Fibroblast of peridontal ligament (primary cell): ENCODE measurements at regions not wholly inside any gene's neighbourhood (a gene's known extent, or its start where the extent isn't known, plus 50 kb on each side); places are given as distances from the start of the nearest gene placed in this dataset.
A peak's percentile ranks its signal among the peaks of the same experiment; 100 is the strongest.
"Not testable (repeated sequence)": the region's sequence is repeated elsewhere in the genome, so short reads cannot be mapped to it uniquely, and the experiment has no call there.

Experiments
- DNase-seq: peaks from one replicate; pipeline ENCODE4 v3.0.0-alpha.2; 2010; ENCODE audit errors: extremely low read depth

DNA sequence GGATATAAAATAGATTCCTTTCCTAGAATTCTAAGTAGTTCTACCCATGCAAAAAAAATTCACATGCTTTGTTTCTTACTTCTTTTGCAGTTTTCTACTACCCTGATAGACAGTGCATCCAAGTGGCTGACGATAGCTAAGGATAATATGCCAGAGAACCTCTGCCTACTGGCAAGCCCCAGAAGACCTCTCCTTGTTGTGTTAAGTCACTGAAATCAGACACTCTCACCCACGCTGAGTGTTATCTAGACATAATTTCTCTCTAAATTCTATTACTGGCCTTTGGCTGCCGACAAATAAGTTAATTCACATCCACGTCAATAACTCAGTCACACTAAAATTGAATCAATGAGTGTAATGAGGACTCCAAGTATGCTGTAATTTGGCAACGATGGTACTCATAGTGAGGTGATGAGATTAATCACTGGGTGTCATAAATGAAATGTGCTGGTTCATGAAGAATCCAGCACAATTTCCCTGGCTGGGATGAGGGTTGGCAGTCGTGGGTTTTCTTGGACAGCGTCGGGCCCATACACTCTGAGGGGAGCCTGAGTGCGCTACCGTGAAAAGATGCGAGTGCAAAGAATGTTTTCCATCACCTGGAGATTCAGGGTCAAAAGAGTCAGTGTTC, 354.8 kb upstream of the TMEM132C start:
- no peak for DNase-seq

- no peak for DNase-seq
These were observed 343.5 kb upstream of the TMEM132C start for GRCh38 chr12:127923501-127923900.

GRCh38 chr12:127925971-127926370, 341.0 kb upstream of the TMEM132C start:
- peak; percentile 53 for DNase-seq

DNA sequence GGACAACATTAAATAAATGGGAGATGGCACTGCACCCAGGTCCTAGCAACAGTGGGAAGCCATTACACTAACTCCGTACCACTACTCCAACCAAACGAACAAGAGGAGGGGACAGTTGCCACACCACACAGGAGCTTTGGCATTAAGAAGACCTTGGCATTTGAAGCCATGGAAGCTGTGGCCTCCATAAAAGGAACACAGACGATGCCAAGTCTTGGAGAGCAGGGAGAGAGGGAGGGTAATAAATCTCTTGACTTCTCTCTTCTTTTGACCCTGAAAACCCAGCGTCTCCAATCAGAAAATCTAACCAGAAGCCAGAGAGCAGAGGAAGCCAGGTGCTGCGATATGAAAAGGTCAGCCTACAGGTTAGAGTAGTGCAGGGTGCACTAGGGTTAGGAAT, 338.8 kb upstream of the TMEM132C start:
- DNase-seq = no peak

DNA sequence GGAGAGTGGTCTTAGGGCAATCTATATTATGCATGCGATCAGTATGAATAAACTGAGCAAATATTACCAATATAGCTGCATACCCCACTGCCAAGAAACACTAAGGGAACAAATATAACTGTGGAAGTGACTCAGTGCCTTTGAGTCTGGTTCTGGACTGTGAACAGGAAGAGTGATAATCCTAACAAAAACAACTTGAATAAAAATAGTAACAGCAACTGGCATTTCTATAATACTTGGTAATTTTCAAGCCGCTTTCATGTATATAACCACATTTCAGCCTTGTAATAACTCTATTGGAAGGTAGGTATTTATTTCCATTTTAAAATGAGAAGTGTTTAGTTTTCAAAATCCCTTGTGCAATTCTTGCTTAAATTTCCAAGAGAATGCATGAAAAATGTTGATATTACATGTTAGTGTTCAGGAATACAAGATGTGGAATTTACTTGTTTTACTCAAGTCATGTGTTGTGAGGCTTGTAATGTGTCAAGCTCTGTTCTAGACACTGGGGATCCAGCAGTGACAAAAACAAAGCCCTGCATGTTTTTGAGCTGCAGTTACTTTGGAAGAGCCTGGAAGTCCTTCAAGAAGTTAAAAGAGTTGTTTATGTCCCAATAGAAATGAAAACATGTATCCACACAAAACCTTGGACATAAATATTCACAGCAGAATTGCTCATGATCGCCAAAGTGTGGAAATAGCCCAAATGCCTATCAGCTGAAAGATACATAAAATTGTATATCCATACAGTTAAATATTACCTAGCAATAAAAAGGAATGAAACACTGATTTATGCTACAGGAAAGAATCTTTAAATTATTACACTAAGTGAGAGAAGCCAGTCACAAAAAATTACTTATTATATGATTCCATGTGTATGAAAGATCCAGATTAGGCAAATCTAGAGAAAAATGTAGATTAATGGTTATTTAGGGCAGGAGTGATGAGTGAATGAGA, 338.1 kb upstream of the TMEM132C start:
- peak; percentile 46 for DNase-seq

DNA sequence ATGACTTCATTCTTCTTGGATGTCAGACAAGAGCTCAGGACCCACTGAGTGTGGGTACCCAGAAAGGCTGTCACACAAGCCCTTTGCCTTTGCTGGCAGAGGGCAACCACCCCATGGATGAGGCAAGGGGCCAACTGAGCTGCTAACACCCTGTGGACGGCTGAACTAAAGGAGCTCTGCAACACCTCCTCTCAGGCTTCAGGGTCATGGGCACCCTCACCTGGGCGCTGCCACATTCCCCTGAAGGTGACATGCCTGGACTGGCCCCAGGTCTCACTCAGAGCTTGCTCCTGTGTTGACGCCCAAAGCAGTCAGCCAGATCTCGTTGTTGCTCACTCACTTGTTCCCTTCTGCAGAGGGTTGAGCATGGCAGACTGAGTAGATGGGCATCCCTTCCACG, 336.8 kb upstream of the TMEM132C start:
- DNase-seq = no peak

GRCh38 chr12:127934409-127934808, 332.6 kb upstream of the TMEM132C start:
- DNase-seq = no peak

GRCh38 chr12:127936463-127936862, 330.5 kb upstream of the TMEM132C start:
- no peak for DNase-seq

DNA sequence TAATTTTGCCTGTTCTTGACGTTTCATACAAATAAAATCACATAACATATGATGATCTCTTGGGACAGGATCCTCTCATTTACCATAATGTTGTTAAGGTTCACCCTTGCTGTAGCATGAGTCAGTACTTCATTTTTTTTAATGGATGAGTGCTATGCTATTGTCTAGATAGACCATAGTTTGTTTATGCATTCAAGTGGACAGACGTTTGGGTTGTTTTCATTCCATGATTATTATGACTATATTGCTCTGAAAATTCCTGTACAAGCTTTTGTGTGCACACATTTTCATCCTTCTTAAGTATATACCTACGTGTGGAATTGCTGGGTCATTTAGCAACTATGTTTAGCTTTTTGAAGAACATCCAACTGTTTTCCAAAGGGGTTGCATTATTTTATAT, 325.6 kb upstream of the TMEM132C start:
- no peak for DNase-seq

- no peak for DNase-seq
These were observed 324.0 kb upstream of the TMEM132C start for GRCh38 chr12:127942981-127943380.

DNA sequence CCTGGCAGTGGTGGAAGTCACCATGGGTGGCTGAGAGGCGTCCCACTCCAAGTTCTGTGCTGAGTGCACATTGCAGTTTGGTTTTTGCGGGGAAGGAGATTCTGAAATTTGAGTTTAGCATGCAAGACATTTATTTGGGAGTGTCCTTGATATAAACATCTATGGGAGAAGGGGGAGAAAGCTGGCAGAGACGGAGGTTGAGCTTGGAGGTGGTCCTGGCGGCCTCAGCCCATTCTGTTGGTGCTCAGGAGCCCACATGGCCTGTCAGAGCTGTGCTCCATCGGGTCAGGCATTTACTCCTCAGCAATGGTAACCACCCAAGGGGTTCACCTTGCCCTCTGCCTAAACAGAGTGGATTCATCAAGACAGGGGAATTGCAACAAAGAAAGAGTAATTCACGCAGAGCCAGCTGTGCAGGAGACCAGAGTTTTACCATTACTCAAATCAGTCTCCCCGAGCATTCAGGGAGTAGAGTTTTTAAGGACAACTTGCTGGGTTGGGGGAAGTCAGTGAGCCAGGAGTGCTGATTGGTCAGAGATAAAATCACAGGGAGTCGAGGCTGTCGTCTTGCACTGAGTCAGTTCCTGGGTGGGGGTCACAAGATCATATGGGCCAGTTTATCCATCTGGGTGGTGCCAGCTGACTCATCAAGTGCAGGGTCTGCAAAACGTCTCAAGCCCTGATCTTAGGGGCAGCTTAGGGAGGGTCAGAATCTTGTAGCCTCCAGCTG, 323.3 kb upstream of the TMEM132C start:
- no peak for DNase-seq

DNA sequence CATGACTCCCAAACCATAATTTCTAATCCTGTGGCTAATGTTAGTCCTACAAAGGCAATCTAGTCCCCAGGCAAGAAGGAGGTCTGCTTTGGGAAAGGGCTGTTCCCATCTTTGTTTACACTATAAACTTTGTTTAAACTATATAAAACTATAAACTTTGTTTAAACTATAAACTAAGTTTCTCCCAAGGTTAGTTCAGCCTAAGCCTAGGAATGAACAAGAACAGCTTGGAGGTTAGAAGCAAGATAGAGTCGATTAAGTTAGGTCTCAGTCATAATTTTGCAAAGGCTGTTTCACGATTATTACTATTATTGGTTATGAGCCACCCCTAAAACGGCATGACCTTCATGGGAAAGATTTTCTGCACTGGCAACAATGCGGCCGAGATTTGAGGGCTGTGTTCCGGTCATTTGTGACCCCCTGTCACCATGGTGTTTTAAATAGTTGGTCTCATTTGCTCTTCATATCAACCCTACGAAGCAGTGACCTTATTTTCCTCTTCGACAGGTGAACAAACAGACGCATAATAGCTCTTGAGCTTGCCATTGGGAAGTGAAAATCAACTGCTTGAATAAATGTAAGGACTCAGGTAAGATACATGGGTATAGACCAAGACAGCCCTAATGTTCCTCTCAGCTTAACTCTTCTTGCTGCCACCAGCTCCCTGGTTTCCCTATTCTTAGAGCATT, 322.6 kb upstream of the TMEM132C start:
- DNase-seq = no peak

DNA sequence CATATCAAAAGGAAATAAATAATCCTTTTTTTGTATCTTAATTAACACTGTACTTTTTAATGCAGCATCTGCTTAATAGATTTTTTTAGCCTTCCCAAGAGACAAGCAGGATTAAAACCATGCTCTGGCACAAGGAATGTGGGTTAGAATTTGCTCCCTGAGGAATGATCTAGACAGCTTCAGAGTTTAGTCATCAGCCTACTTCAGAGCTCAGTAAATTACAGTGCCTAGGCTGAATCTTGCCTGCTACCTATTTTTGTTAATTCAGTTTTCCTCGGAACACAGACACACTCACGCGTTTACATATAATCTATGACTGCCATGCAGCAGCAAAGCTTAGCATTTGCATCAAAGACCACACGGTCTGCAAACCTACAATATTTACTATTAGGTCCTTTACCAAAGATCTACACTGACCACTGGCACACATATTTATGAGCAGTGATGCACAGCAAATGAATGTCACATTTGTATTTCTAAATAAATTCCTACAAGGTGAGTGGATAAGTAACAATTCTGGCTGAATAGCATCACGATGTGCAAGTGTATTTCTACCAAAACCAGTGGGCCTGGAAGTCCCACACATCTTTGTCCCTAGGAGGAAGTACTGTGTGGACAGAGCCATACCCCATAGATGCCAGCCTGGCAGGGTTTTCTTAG, 309.8 kb upstream of the TMEM132C start:
- peak; percentile 44 for DNase-seq

DNA sequence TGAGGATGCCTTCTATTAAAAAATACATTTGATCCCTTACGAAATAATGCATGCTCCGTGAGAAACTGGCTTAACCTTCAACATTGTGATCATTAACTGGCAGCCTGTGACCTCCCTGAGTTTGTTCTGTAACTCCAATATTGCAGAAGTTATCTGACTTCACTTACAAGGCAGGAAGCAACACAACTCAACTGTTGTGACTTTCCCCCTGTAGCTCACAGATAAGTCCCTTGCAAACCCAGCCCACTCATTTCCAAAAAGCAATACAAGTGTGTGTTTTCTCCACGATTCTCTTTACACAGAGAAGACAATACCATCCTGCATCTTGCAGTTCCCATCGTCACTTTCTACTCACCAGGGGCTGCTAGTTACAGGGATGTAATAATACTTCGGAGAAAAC, 304.7 kb upstream of the TMEM132C start:
- no peak for DNase-seq

DNA sequence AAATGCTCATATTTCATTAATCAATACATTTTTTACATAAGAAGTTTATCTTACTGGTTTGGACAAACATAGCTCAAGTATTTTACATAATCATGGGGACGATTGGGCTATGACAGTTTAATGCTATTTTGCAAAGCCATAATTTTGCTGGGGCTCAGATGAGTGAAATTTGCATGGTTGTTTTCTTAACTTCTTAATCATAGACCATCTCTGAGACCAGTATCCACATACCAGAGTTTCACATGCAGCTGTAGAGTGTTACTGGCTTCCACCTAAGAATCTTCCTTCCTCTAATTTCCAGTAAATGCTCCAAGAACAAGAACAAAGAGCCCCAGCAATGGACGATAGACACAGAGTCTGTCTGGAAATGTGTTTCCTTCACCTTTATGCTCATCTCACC, 303.0 kb upstream of the TMEM132C start:
- DNase-seq = no peak

- peak; percentile 5 for DNase-seq
These were observed 302.3 kb upstream of the TMEM132C start for GRCh38 chr12:127964717-127965116.

DNA sequence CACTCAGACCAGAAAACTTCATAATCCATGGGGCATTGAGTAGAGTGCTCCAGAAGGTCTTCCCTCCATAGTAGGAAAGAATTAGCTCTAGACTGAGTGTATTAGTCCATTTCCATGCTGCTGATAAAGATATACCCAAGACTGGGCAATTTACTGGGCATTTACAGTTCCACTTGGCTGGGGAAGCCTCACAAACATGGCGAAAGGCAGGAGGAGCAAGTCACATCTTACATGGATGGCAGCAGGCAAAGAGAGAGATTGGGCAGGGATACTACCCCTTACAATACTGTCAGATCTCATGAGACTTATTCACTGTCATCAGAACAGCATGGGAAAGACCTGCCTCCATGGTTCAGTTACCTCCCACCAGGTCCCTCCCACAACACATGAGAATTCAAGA, 300.6 kb upstream of the TMEM132C start:
- no peak for DNase-seq

GRCh38 chr12:127970491-127970890, 296.5 kb upstream of the TMEM132C start:
- no peak for DNase-seq

DNA sequence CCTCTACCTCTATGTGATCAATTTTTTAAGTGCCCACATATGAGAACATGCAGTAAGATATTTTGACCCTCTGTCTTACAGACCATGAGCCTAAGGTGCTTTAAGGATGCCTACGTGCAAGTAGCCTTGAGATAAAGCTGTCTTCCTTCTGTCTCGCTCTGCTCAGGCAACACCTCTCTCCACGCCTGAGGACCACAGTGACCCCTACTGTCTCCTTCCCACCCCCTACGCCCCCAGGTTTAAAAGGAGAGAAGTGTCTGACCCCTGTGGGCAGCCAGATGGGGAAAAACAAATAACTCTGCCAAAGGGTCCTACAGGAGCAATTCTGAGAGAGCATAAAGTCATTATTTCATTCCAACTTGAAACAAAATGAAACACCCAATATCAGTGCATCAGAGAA, 286.4 kb upstream of the TMEM132C start:
- DNase-seq = no peak

DNA sequence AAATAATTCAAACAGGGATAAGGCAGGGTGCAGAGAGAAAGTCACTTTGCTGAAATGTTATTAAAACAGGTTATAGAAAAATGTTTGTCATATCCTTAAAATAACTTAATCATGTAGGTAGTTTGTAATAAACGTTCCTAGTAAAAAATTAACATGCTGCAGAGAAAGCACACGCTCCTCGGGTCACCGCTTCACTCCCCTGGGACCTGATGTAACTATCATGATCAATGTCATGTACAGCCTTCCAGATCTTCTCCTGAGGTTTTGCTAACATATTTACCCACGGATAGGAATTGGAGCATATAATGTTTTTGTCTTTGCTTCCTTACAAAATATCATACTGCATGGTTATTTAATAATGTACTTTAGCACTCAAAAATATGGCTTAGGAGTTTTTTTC, 285.1 kb upstream of the TMEM132C start:
- no peak for DNase-seq

DNA sequence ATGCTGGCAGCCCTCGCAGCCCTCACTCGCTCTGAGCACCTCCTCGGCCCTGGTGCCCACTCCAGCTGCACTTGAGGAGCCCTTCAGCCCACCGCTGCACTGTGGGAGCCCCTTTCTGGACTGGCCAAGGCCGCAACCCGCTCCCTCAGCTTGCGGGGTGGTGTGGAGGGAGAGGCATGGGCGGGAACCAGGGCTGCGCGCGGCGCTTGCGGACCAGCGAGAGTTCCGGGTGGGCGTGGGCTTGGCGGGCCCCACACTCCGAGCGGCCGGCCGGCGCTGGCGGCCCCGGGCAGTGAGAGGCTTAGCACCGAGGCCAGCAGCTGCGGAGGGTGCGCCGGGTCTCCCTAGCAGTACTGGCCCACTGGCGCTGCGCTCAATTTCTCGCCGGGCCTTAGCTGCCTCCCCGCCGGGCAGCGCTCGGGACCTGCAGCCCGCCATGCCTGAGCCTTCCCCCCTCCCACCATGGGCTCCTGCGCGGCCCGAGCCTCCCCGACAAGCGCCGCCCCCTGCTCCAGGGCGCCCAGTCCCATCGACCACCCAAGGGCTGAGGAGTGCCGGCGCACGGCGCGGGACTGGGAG, 283.7 kb upstream of the TMEM132C start:
- not testable (repeated sequence) for DNase-seq
